Neural progenitor cell (in vitro differentiated cells): ENCODE measurements at regions not wholly inside any gene's neighbourhood (a gene's known extent, or its start where the extent isn't known, plus 50 kb on each side); places are given as distances from the start of the nearest gene placed in this dataset.

Experiments used
- DNase-seq: peaks from one replicate; pipeline ENCODE4 v3.0.0-alpha.2; 2016; ENCODE audit warnings: low spot score
- H2AFZ ChIP-seq: fragments of 200-600 bp; sonication (generic); replicated peaks from 2 replicates; pipeline ENCODE4 v1.6.1; 2016; ENCODE audit warnings: antibody characterized with exemption
- H3F3A ChIP-seq: fragments of 200-600 bp; sonication (generic); 2 replicates; pipeline ENCODE4 v1.6.1; 2016; ENCODE audit warnings: antibody characterized with exemption, low read depth
- H3K27ac ChIP-seq: fragments of 200-600 bp; sonication (generic); 2 replicates; pipeline ENCODE4 v1.5.1; 2016; ENCODE audit warnings: mild to moderate bottlenecking
- H3K27me3 ChIP-seq: fragments of 200-600 bp; sonication (generic); 2 replicates; pipeline ENCODE4 v1.6.1; 2016; ENCODE audit warnings: mild to moderate bottlenecking, moderate library complexity
- H3K36me3 ChIP-seq: fragments of 200-600 bp; sonication (generic); 2 replicates; pipeline ENCODE4 v1.5.1; 2016
- H3K4me1 ChIP-seq: fragments of 200-600 bp; sonication (generic); 2 replicates; pipeline ENCODE4 v1.6.1; 2016; ENCODE audit warnings: mixed run types
- H3K4me2 ChIP-seq: fragments of 200-600 bp; sonication (generic); 2 replicates; pipeline ENCODE4 v1.6.1; 2016
- H3K4me3 ChIP-seq: fragments of 200-600 bp; sonication (generic); 2 replicates; pipeline ENCODE4 v1.5.1; 2016
- H3K79me2 ChIP-seq: fragments of 200-600 bp; sonication (generic); 2 replicates; pipeline ENCODE4 v1.6.1; 2016; ENCODE audit warnings: low read depth
- H3K9ac ChIP-seq: fragments of 200-600 bp; sonication (generic); 2 replicates; pipeline ENCODE4 v1.6.1; 2016
- H3K9me3 ChIP-seq: fragments of 200-600 bp; sonication (generic); 2 replicates; pipeline ENCODE4 v1.5.1; 2016; ENCODE audit warnings: low read depth
- H4K20me1 ChIP-seq: fragments of 200-600 bp; sonication (generic); 2 replicates; pipeline ENCODE4 v1.6.1; 2016; ENCODE audit warnings: low read depth
- H3K27ac Mint-ChIP-seq: 3 replicates; pipeline ENCODE4 v1.8.0; 2021; ENCODE audit warnings: mixed read lengths
- H3K27me3 Mint-ChIP-seq: 2 replicates; pipeline ENCODE4 v1.8.0; 2022; ENCODE audit warnings: low read depth, mild to moderate bottlenecking, inconsistent platforms, moderate library complexity, mixed read lengths; ENCODE audit not compliant: insufficient read depth
- H3K36me3 Mint-ChIP-seq: 3 replicates; pipeline ENCODE4 v1.8.0; 2021; ENCODE audit warnings: mixed read lengths
- H3K4me1 Mint-ChIP-seq: 3 replicates; pipeline ENCODE4 v1.8.0; 2021; ENCODE audit warnings: mixed read lengths
- H3K4me3 Mint-ChIP-seq: 3 replicates; pipeline ENCODE4 v1.8.0; 2021; ENCODE audit warnings: mild to moderate bottlenecking, moderate library complexity, mixed read lengths
- H3K9me3 Mint-ChIP-seq: 3 replicates; pipeline ENCODE4 v1.8.0; 2020; ENCODE audit warnings: mixed read lengths
- EZH2 ChIP-seq: fragments of 200-600 bp; sonication (generic); IDR thresholded peaks from 2 replicates; pipeline ENCODE4 v1.6.1; 2017; ENCODE audit warnings: antibody characterized with exemption, mild to moderate bottlenecking, moderate library complexity
- EZH2phosphoT487 ChIP-seq: fragments of 200-600 bp; sonication (generic); IDR thresholded peaks from 2 replicates; pipeline ENCODE4 v1.6.1; 2017; ENCODE audit warnings: antibody characterized with exemption
- TF ChIP-seq, protein P1 (sequence below): fragments of 200-600 bp; sonication (generic); IDR thresholded peaks from 2 replicates; pipeline ENCODE4 v1.5.1; 2017; ENCODE audit warnings: antibody characterized with exemption, mild to moderate bottlenecking

DNA sequence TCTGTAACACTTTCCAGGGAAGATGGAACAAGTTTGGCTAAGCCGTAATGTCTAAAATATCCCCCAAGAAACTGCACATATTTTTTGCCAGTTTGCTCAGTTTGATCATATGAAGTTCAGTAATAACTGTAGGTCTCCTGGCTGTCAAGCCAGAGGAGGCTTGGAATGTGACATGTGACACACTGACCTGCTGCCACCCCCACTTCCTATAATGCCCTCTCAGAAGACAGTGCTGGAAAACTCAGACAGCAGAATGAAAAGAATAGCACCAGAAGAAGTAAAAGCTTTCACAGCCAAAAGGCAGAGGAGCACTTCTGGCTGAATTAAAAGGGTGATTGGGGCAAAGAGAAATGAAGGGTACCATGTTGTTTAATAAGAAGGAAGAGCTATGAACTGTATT, 67.4 kb upstream of the UBAC2 start:
- Histone ChIP-seq H3K4me3 (no peak overlapping the region), H3K4me2 (peak overlapping the region; percentile 24), H3K79me2 (no peaks in the 10 kb centered on the region), H4K20me1 (no peaks in the 10 kb centered on the region), H3K27ac (no peak overlapping the region), H3K27me3 (no peaks in the 10 kb centered on the region), H2AFZ (no peak overlapping the region), H3K9me3 (no peaks in the 10 kb centered on the region), H3K36me3 (no peaks in the 10 kb centered on the region), H3F3A (no peaks in the 10 kb centered on the region), H3K4me1 (peaks cover 10% of the 10 kb centered on the region), H3K9ac (no peak overlapping the region)
- TF ChIP-seq EZH2phosphoT487 (no peak), EZH2 (no peak)
- TF ChIP-seq, protein P1, sequence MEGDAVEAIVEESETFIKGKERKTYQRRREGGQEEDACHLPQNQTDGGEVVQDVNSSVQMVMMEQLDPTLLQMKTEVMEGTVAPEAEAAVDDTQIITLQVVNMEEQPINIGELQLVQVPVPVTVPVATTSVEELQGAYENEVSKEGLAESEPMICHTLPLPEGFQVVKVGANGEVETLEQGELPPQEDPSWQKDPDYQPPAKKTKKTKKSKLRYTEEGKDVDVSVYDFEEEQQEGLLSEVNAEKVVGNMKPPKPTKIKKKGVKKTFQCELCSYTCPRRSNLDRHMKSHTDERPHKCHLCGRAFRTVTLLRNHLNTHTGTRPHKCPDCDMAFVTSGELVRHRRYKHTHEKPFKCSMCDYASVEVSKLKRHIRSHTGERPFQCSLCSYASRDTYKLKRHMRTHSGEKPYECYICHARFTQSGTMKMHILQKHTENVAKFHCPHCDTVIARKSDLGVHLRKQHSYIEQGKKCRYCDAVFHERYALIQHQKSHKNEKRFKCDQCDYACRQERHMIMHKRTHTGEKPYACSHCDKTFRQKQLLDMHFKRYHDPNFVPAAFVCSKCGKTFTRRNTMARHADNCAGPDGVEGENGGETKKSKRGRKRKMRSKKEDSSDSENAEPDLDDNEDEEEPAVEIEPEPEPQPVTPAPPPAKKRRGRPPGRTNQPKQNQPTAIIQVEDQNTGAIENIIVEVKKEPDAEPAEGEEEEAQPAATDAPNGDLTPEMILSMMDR: no peak
- no peak for DNase-seq
- H3K4me3 Mint-ChIP-seq: no peak overlapping the region
- H3K27ac Mint-ChIP-seq: no peak overlapping the region
- no peaks in the 10 kb centered on the region for H3K27me3 Mint-ChIP-seq
- no peaks in the 10 kb centered on the region for H3K9me3 Mint-ChIP-seq
- H3K4me1 Mint-ChIP-seq: peaks cover 16% of the 10 kb centered on the region
- no peaks in the 10 kb centered on the region for H3K36me3 Mint-ChIP-seq

DNA sequence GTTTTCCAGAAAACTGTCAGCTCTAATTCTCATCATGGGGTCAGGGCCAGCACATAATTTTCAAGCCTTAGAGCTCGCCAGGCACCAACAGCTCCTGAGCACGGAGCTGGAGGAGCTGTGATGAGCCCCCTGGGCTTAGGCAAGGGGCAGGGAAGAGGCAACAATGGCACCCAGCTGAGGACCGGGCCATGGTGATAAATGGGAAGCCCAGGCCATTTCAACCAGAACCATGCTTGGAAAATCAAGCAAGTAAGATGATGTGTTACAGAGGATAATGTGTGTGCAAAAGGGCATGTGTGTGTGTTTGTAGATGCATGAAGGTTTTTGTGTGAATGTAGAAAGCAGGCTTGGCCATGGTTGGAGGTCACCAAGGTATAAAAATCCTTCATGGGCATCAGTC, 66.8 kb upstream of the UBAC2 start:
- H3K36me3 ChIP-seq: no peaks in the 10 kb centered on the region
- no peaks in the 10 kb centered on the region for H3K79me2 ChIP-seq
- no peak overlapping the region for H3K27ac ChIP-seq
- peaks cover 16% of the 10 kb centered on the region for H3K4me1 Mint-ChIP-seq
- H3K27me3 ChIP-seq: no peaks in the 10 kb centered on the region
- H3K4me3 ChIP-seq: no peak overlapping the region
- H4K20me1 ChIP-seq: no peaks in the 10 kb centered on the region
- no peaks in the 10 kb centered on the region for H3K36me3 Mint-ChIP-seq
- H3K9me3 Mint-ChIP-seq: no peaks in the 10 kb centered on the region
- H3K27me3 Mint-ChIP-seq: no peaks in the 10 kb centered on the region
- H3K27ac Mint-ChIP-seq: peak overlapping the region; percentile 40
- H3K4me2 ChIP-seq: peak overlapping the region; percentile 24
- H3K9ac ChIP-seq: no peak overlapping the region
- no peak for TF ChIP-seq EZH2
- no peak for TF ChIP-seq EZH2phosphoT487
- TF ChIP-seq, protein P1: no peak
- H2AFZ ChIP-seq: no peak overlapping the region
- H3K9me3 ChIP-seq: no peaks in the 10 kb centered on the region
- no peak overlapping the region for H3K4me3 Mint-ChIP-seq
- no peaks in the 10 kb centered on the region for H3F3A ChIP-seq
- no peak for DNase-seq
- peaks cover 10% of the 10 kb centered on the region for H3K4me1 ChIP-seq

DNA sequence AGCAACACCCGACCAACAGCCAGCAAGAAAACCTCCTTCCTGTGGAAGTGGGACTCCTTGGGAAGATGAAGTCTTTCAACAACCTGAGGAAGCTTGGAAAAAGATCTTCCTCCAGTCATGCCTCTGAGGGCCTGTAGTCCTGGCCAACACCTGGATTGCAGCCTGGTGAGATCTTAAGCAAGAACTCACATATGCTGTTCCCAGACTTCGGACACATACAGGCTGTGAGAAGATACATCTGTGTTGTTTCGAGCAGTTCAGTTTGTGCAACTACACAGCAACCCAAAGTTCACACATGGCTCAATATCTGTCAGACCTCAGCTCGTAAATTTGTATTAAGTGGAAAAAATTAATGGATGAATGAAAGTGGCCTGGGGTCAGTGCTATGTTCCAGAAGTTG, 65.1 kb upstream of the UBAC2 start:
- no peaks in the 10 kb centered on the region for H3K79me2 ChIP-seq
- Mint-ChIP-seq H3K27me3 (no peaks in the 10 kb centered on the region), H3K27ac (no peak overlapping the region), H3K9me3 (peaks cover 2% of the 10 kb centered on the region), H3K4me1 (peaks cover 16% of the 10 kb centered on the region), H3K4me3 (no peak overlapping the region), H3K36me3 (no peaks in the 10 kb centered on the region)
- TF ChIP-seq EZH2: no peak
- TF ChIP-seq EZH2phosphoT487: no peak
- TF ChIP-seq, protein P1: no peak
- H3K4me3 ChIP-seq: no peak overlapping the region
- no peaks in the 10 kb centered on the region for H3K27me3 ChIP-seq
- no peaks in the 10 kb centered on the region for H3F3A ChIP-seq
- no peak overlapping the region for H3K27ac ChIP-seq
- no peaks in the 10 kb centered on the region for H3K9me3 ChIP-seq
- no peaks in the 10 kb centered on the region for H3K36me3 ChIP-seq
- no peak overlapping the region for H3K9ac ChIP-seq
- H3K4me1 ChIP-seq: peaks cover 10% of the 10 kb centered on the region
- H4K20me1 ChIP-seq: no peaks in the 10 kb centered on the region
- no peak overlapping the region for H2AFZ ChIP-seq
- no peak overlapping the region for H3K4me2 ChIP-seq
- no peak for DNase-seq
